RWPE1 (cell line): ENCODE measurements at regions not wholly inside any gene's neighbourhood (a gene's known extent, or its start where the extent isn't known, plus 50 kb on each side); places are given as distances from the start of the nearest gene placed in this dataset.

Experiments used
- CTCF ChIA-PET: fragments of 350-600 bp; sonication (Branson Sonifier 250); formaldehyde crosslinking; extraction: SDS; loops from one replicate; lab custom pipeline; 2021; lab: Yijun Ruan, JAX
- POLR2A ChIA-PET: fragments of 400-600 bp; formaldehyde crosslinking; extraction: SDS; loops from one replicate; lab custom pipeline; 2020; ENCODE audit warnings: antibody characterized with exemption; ENCODE audit not compliant: low non-redundant PET; lab: Yijun Ruan, JAX
- DNase-seq: peaks from one replicate; pipeline ENCODE4 v3.0.0; 2012; ENCODE audit warnings: low spot score
- H3K27ac ChIP-seq: fragments of 450-650 bp; 2 replicates; pipeline ENCODE4 v1.5.1; 2017
- CTCF ChIP-seq: fragments of 450-650 bp; conservative IDR thresholded peaks from 2 replicates; pipeline ENCODE4 v1.5.1; 2017; ENCODE audit warnings: low read depth, mild to moderate bottlenecking

DNA sequence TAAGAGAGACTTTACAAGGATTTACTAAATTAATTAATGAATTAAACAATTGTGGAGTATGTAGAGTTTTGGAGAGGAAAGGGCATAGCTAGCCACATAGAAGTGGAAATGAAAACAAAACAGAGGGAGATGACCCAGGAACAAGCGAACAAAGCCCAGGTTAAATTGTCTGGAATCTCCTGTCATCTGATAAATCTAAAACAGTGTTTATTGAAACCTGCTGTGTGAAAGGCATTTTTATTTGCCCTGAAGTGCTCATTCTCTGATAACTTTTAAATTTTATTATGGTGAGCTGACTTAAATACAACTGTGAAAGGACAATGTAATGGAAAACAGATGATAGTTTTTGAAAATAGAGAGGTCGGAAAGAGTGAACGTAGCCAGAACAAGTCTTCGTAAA, 682.8 kb upstream of the KIRREL3 start:
- CTCF ChIA-PET, result no interaction called here
- POLR2A ChIA-PET, result no interaction called here
- no peak for DNase-seq
- TF ChIP-seq CTCF, result no peak
- no peak overlapping the region for H3K27ac ChIP-seq

- TF ChIP-seq CTCF, result no peak
- H3K27ac ChIP-seq, result no peak overlapping the region
- ChIA-PET CTCF (interaction anchor here (0.5 kb wide), 2 partner anchors 52 to 420 kb away, joined by 3 read pairs; no protein-coding TSS in a partner anchor), POLR2A (no interaction called here)
- DNase-seq, result no peak
Measured at GRCh38 chr11:127679816-127680545, 679.4 kb upstream of the KIRREL3 start.

DNA sequence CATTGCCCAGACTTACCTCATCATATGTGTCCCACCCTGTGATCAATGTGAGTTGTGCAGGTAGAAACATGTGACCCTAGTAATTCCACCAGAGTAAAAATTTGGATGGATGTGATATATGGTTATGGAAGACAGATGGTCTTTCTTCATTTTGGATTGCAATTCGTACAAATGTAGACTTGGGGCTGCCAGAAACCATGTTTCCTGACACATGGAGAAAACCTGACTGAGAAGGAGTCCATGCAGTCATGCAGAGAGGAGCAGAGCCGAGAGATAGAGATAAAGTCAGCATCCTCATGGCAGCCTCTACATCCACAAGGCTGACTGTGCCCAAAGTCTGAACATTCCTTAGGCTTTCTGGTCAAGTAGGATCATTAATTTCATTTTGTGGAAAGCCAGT, 678.1 kb upstream of the KIRREL3 start:
- TF ChIP-seq CTCF, result no peak
- no peak for DNase-seq
- POLR2A ChIA-PET, result no interaction called here
- no peak overlapping the region for H3K27ac ChIP-seq
- CTCF ChIA-PET, result no interaction called here

DNA sequence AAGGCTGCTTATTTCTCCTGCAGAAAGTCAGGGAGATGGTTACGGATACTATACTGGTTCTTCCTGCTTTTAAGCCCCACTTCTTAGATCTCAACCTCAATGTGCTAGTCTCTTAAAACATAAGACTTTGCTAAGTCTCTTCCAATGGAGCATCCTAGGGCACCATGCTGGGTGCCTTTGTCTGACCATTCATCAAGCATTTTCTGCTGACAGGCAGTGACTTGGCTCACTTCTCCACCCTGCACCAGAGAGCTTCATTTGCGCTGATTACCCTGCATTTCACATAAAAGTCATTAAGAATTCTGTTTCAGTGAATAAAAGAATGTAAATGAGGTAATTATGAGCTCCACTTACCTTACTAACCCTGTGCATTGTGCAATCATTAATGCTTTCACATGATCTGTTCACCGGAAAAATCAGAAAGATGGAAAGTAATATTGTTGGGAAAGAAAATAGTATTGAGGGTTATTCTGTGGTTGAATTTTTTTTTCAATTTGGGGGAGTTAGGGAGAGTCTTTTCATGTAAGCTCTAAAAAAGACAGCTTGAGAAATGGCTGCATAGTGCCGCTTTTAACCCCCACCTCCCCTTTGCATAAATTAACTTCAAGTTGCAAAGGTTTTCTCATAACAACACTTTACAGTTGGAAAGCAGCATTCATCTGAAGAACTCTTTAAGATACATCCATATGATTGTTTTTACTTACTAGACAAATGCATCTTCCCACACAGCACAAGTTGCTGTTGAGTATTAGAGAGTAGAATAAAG, 677.3 kb upstream of the KIRREL3 start:
- no peak overlapping the region for H3K27ac ChIP-seq
- no peak for DNase-seq
- ChIA-PET CTCF (no interaction called here), POLR2A (no interaction called here)
- no peak for TF ChIP-seq CTCF

GRCh38 chr11:127675581-127675980, 675.0 kb upstream of the KIRREL3 start:
- TF ChIP-seq CTCF, result no peak

GRCh38 chr11:127674754-127675153, 674.2 kb upstream of the KIRREL3 start:
- TF ChIP-seq CTCF, result no peak
- DNase-seq, result no peak
- H3K27ac ChIP-seq, result no peak overlapping the region
- ChIA-PET CTCF (no interaction called here), POLR2A (no interaction called here)

More at GRCh38 chr11:127675581-127675980, 675.0 kb upstream of the KIRREL3 start:
- no peak for DNase-seq
- CTCF ChIA-PET, result interaction anchor here (0.6 kb wide), 2 partner anchors 62 to 165 kb away, joined by 3 read pairs; no protein-coding TSS in a partner anchor
- H3K27ac ChIP-seq, result no peak overlapping the region
- POLR2A ChIA-PET, result no interaction called here
